ENCODE measurements at regions not wholly inside any gene's neighbourhood (a gene's known extent, or its start where the extent isn't known, plus 50 kb on each side); places are given as distances from the start of the nearest gene placed in this dataset.
"Not testable (repeated sequence)": the region's sequence is repeated elsewhere in the genome, so short reads cannot be mapped to it uniquely, and the experiment has no call there.

DNA sequence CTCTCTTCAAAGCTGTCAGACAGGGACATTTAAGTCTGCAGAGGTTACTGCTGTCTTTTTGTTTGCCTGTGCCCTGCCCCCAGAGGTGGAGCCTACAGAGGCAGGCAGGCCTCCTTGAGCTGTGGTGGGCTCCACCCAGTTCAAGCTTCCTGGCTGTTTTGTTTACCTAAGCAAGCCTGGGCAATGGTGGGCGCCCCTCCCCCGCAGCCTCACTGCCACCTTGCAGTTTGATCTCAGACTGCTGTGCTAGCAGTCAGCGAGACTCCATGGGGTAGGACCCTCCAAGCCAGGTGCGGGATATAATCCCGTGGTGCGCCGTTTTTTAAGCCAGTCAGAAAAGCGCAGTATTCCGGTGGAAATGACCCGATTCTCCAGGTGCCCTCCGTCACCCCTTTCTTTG lies 454.7 kb downstream of the PDZRN4 start:
- DNase-seq; intact Hi-C loops (cut with micrococcal nuclease); ATAC-seq: not testable (repeated sequence)

DNA sequence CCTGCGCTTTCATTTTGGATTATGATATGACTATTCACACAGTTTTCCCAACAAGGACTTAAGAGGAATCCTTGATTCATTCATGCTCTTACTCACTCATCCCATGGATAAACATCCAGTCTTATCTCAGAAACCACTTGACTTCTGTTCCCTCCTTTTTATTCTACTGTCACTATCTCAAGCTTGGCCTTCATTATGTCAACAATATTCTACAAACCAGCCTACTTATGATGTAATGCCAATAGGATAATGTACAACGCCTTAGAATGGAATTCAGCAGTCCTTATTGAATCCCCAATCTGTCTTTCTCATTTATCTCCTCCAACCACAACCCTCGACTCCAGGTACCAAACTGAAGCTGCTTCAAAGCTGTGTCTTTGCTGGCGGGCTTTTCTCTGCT lies 448.5 kb downstream of the PDZRN4 start:
- intact Hi-C loops (cut with micrococcal nuclease): no loop called here
- no peak for ATAC-seq
- DNase-seq: no peak

DNA sequence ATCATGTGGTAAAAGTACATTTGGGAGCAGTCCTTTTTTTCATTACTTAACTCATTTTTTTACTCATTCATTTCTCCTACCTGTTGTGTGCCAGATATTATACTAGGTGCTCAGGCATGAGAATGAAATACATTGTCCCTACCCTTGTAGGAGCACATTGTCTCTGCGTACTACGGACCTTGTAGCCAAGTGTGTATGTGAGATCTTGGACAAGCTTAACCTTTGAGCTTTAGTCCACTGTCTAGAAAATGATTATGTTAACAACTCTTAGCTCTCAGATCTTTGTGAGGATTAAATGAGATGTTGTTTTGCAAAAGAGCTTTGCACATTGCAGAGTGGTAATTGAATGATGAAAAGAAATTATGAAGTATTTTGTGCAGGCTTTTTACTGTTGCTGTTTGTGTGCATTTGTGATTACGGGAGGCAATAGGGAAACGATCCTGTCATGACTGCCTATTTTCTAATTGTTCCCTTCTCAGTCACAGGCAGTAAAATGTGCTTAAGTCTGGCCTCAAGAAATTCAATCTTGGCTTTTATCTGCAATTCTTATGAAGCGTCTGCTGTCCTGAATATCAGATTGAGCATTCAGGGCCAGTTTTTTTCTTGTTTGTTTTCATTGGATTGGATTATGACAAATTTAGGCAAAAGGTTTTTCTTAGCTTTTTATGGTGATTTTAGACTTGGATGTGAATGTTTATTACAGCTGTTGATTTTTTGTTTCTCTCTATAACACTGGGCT lies 447.7 kb downstream of the PDZRN4 start:
- no peak for DNase-seq
- ATAC-seq: no peak
- intact Hi-C loops (cut with micrococcal nuclease): no loop called here

DNA sequence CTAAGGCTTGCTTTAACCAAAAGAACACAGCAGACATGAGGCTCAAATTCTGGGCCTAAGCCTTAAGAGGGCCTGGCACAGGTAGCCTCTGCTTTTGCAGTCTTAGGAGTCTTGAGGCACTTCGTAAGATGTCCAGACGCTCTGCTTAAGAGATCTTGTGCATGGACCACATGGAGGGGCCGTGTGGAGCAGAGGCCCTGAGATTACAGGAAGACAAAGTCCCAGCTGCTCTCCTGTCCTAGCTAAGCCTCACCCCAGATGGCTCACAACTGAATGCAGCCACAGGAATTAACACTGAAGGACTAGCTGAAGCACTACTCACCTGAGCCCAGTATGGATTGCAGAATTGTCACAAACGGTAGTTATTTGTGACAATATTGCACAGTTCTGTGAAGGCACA lies 446.0 kb downstream of the PDZRN4 start:
- ATAC-seq: no peak

DNA sequence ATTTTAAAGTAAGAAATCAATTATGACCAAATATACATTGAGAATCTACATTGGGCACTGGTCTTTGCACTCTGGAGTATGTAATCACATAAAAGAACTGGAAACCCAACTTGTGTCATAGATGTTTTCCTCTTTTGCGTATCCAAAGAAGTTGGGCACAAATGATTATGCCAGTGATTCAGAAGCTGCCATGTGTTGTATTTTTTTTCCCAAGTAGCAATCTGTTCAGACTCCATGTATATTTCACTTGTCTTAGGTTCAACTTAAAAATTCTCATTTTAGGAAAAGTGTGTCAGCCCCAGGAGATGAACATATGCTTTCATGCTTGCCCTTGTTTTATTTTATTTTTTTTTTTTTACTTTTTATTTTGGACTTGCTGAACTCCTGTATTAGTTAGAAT lies 441.5 kb downstream of the PDZRN4 start:
- intact Hi-C loops (cut with micrococcal nuclease): no loop called here
- DNase-seq: no peak
- no peak for ATAC-seq

More for the DNA sequence above, 446.0 kb downstream of the PDZRN4 start:
- no peak for DNase-seq
- intact Hi-C loops (cut with micrococcal nuclease): no loop called here

DNA sequence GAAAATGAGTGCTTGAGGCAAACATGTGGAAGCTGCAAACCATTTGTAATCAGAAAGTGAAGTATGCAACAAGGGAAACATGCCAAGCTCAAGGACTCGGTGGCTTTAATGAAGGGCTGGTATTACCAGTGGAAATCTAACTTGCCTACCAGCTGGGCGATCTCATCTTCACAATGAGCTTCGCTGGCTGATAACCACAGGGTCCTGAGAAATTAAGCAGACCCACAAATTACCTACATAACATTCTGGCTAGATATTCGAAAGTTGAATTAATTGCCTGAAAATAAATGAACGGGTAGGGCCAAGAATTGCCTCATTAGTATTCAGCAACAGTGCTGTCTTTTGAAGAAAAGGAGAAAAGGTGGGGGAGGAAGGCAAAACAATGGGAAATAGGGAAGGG lies 439.4 kb downstream of the PDZRN4 start:
- ATAC-seq (no peak), DNase-seq (no peak)
- intact Hi-C loops (cut with micrococcal nuclease): no loop called here

DNA sequence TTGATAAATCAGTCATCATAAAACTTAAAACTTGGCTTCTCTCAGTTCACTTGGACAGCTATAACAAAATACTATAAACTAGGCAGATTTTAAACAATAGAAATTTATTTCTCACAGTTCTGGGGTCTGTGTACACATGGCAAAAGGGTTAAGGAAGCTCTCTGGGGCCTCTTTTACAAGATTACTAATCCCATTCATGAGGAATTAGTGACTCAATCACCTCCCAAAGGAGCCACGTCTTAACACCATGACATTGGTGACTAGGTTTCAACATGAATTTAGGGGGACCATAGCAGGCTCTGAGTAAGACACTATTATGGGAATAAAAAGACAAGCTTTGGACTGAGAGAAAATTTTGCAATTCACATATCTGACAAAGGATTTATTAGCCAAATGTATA lies 436.5 kb downstream of the PDZRN4 start:
- no peak for DNase-seq
- no peak for ATAC-seq
- intact Hi-C loops (cut with micrococcal nuclease): no loop called here
